K562 (cell line): ENCODE measurements at regions not wholly inside any gene's neighbourhood (a gene's known extent, or its start where the extent isn't known, plus 50 kb on each side); places are given as distances from the start of the nearest gene placed in this dataset.

Source experiments
- ATAC-seq: fragments of 200-7000 bp; cut with Tn5 transposase; 3 replicates; pipeline ENCODE4 v1.9.1; 2020; ENCODE audit warnings: moderate library complexity
- BruUV-seq: library from RNA; stranded (reverse); fragments of 400-500 nt; replicated peaks from 2 replicates; lab custom pipeline; 2021; lab: Mats Ljungman, UMichigan
- CTCF ChIA-PET: fragments of 300-600 bp; formaldehyde crosslinking; extraction: SDS; loops from one replicate; lab custom pipeline; 2021; ENCODE audit warnings: low intra/inter-chr PET ratio; lab: Yijun Ruan, JAX
- POLR2A ChIA-PET: fragments of 300-600, 350-650 bp; sonication (Branson Sonifier 250); formaldehyde crosslinking; extraction: SDS; loops from one replicate; lab custom pipeline; 2021; ENCODE audit warnings: antibody characterized with exemption, inconsistent platforms; lab: Yijun Ruan, JAX
- DNase-seq, 4 experiments: peaks; one replicate each; pipeline versions ENCODE4 v3.0.0 to v3.0.0-alpha.2; 2011 to 2018; ENCODE audit warnings: low spot score in 3 of 4, mixed read lengths in 3 of 4; ENCODE audit errors: extremely low read depth in 1 of 4
- FAIRE-seq: peaks from 2 replicates; lab custom pipeline; 2011; peaks lifted over from hg19 to GRCh38; lab: Jason Lieb, UNC
- H2AFZ ChIP-seq: 2 replicates; pipeline ENCODE4 v1.6.0; 2011; ENCODE audit warnings: low read depth, low read length, control low read depth, inconsistent platforms
- H3K27ac ChIP-seq: fragments of 200-600 bp; 3 replicates; pipeline ENCODE4 v1.8.0; 2011; ENCODE audit warnings: low read depth, mild to moderate bottlenecking, control low read depth, inconsistent platforms, low read length, moderate library complexity, mixed read lengths; ENCODE audit errors: extremely low read depth
- H3K27me3 ChIP-seq, 2 experiments: fragments of 300-600 bp in 1 of 2; 2 replicates in 1 of 2; 3 replicates in 1 of 2; pipeline versions ENCODE4 v1.6.0 to v1.8.0; 2011; ENCODE audit warnings: inconsistent platforms in 2 of 2, low read length in 2 of 2, mild to moderate bottlenecking in 1 of 2, mixed read lengths in 1 of 2, moderate library complexity in 1 of 2; ENCODE audit not compliant: control insufficient read depth in 2 of 2, insufficient read depth in 2 of 2
- H3K36me3 ChIP-seq: fragments of 300-600 bp; 3 replicates; pipeline ENCODE4 v1.8.0; 2011; ENCODE audit warnings: mild to moderate bottlenecking, low read length, inconsistent platforms; ENCODE audit not compliant: control insufficient read depth, insufficient read depth
- H3K4me1 ChIP-seq, 2 experiments: fragments of 200-600 bp in 1 of 2; replicated peaks in 1 of 2; 2 replicates in 1 of 2; 3 replicates in 1 of 2; pipeline versions ENCODE4 v1.5.1 to v1.8.0; 2011; ENCODE audit warnings: inconsistent platforms in 2 of 2, low read length in 2 of 2, mild to moderate bottlenecking in 1 of 2, mixed read lengths in 1 of 2, moderate library complexity in 1 of 2; ENCODE audit not compliant: control insufficient read depth in 2 of 2, insufficient read depth in 2 of 2
- H3K4me2 ChIP-seq: 2 replicates; pipeline ENCODE4 v1.6.1; 2011; ENCODE audit warnings: low read length, control low read depth, inconsistent platforms, mixed read lengths; ENCODE audit not compliant: insufficient read depth
- H3K4me3 ChIP-seq: fragments of 200-600 bp; sonication (generic), shearing (Covaris generic); 2 replicates; pipeline ENCODE4 v1.5.1; 2016; ENCODE audit warnings: control low read depth, inconsistent platforms
- H3K79me2 ChIP-seq: fragments of 200-600 bp; 3 replicates; pipeline ENCODE4 v1.8.0; 2011; ENCODE audit warnings: low read length, inconsistent platforms; ENCODE audit not compliant: control insufficient read depth, insufficient read depth
- H3K9ac ChIP-seq, 2 experiments: 2 replicates each; pipeline versions ENCODE4 v1.6.0 to v1.6.1; 2011; ENCODE audit warnings: low read depth in 2 of 2, low read length in 2 of 2, control low read depth in 1 of 2, inconsistent platforms in 1 of 2, mild to moderate bottlenecking in 1 of 2, mixed read lengths in 1 of 2; ENCODE audit not compliant: insufficient read depth in 1 of 2
- H3K9me1 ChIP-seq: one replicate; pipeline ENCODE4 v1.6.0; 2011; ENCODE audit warnings: inconsistent platforms, mild to moderate bottlenecking, low read length, moderate library complexity; ENCODE audit not compliant: control insufficient read depth, insufficient read depth
- H3K9me3 ChIP-seq: replicated peaks from 2 replicates; pipeline ENCODE4 v1.5.1; 2011; ENCODE audit warnings: low read depth, low read length, inconsistent platforms; ENCODE audit not compliant: control insufficient read depth, insufficient read depth
- H4K20me1 ChIP-seq: replicated peaks from 2 replicates; pipeline ENCODE4 v1.6.1; 2011; ENCODE audit warnings: low read length, inconsistent platforms, mixed read lengths; ENCODE audit not compliant: control insufficient read depth, insufficient read depth
- ARHGAP35 ChIP-seq: fragments of 450-650 bp; IDR thresholded peaks from 2 replicates; pipeline ENCODE4 v1.6.1; 2018; ENCODE audit not compliant: partially characterized antibody
- ELF2 ChIP-seq: fragments of 250-450 bp; sonication (Bioruptor Pico); IDR thresholded peaks from 2 replicates; pipeline ENCODE4 v1.5.0; 2021; ENCODE audit warnings: mild to moderate bottlenecking
- ETV6 ChIP-seq, 3 experiments: fragments of 150-350 bp in 1 of 3; sonication (generic) in 1 of 3; formaldehyde crosslinking in 1 of 3; IDR thresholded peaks; 2 replicates each; pipeline versions ENCODE4 v1.6.1 to v1.8.0; 2014 to 2022; ENCODE audit warnings: borderline replicate concordance in 2 of 3, low read depth in 2 of 3, antibody characterized with exemption in 1 of 3, low read length in 1 of 3, mild to moderate bottlenecking in 1 of 3, missing genetic modification reagents in 1 of 3
- FOXO4 ChIP-seq: fragments of 450-650 bp; formaldehyde crosslinking; IDR thresholded peaks from 2 replicates; pipeline ENCODE4 v1.4.0; 2020; ENCODE audit warnings: mild to moderate bottlenecking, moderate library complexity
- GABPB2 ChIP-seq: fragments of 250-450 bp; sonication (Bioruptor Pico); conservative IDR thresholded peaks from 2 replicates; pipeline ENCODE4 v1.5.1; 2021; ENCODE audit warnings: mild to moderate bottlenecking
- HDAC1 ChIP-seq, 2 experiments: fragments of 450-650 bp; IDR thresholded peaks; 2 replicates each; pipeline ENCODE4 v1.6.1; 2016 to 2017; ENCODE audit warnings: inconsistent platforms in 1 of 2, mild to moderate bottlenecking in 1 of 2, moderate library complexity in 1 of 2
- HSF4 ChIP-seq: fragments of 250-450 bp; sonication (Bioruptor Pico); IDR thresholded peaks from 2 replicates; pipeline ENCODE4 v2.1.2; 2022; ENCODE audit warnings: mild to moderate bottlenecking, moderate library complexity, borderline replicate concordance
- KLF16 ChIP-seq: IDR thresholded peaks from 2 replicates; pipeline ENCODE4 v1.6.1; 2016; ENCODE audit warnings: antibody characterized with exemption
- MCM2 ChIP-seq: fragments of 450-650 bp; IDR thresholded peaks from 2 replicates; pipeline ENCODE4 v1.6.1; 2017; ENCODE audit warnings: low read depth, mild to moderate bottlenecking
- MITF ChIP-seq: IDR thresholded peaks from 2 replicates; pipeline ENCODE4 v1.6.1; 2014; ENCODE audit warnings: antibody characterized with exemption
- TAF7 ChIP-seq: fragments of 450-650 bp; IDR thresholded peaks from 2 replicates; pipeline ENCODE4 v1.6.1; 2016; ENCODE audit warnings: missing genetic modification characterization, missing compliant biosample characterization
- TCF15 ChIP-seq: fragments of 250-450 bp; sonication (Bioruptor Pico); IDR thresholded peaks from 2 replicates; pipeline ENCODE4 v1.8.0; 2022; ENCODE audit warnings: moderate library complexity, mild to moderate bottlenecking, inconsistent platforms
- TCF3 ChIP-seq: sonication (generic); formaldehyde crosslinking; IDR thresholded peaks from 2 replicates; pipeline ENCODE4 v1.4.0; 2020; ENCODE audit warnings: mild to moderate bottlenecking, missing genetic modification reagents
- ZFX ChIP-seq: sonication (generic); formaldehyde crosslinking; IDR thresholded peaks from 2 replicates; pipeline ENCODE4 v1.8.0; 2022; ENCODE audit warnings: mild to moderate bottlenecking, missing genetic modification reagents, moderate library complexity
- ZNF561 ChIP-seq: fragments of 450-650 bp; formaldehyde crosslinking; conservative IDR thresholded peaks from 2 replicates; pipeline ENCODE4 v1.4.0; 2020; ENCODE audit warnings: mild to moderate bottlenecking, moderate library complexity
- WGBS: fragments of 100-300 bp; shearing (Covaris generic); methylation state at CpG from one replicate; pipeline ENCODE4 v1.1.6; 2016; ENCODE audit warnings: low coverage, mixed read lengths; ENCODE audit not compliant: insufficient coverage; ENCODE audit errors: missing lambda C conversion rate; 5-methylcytosine and 5-hydroxymethylcytosine counted together
- in situ Hi-C: fragments of 300-500 bp; cut with MboI; formaldehyde crosslinking; loops from 4 replicates; pipeline ENCODE4 v1.15.0; 2018; ENCODE audit warnings: inconsistent platforms, mixed read lengths
- intact Hi-C: fragments of 100-400 bp; cut with micrococcal nuclease; formaldehyde crosslinking; loops from 2 replicates; pipeline ENCODE4 v1.14.2; 2022

GRCh38 chr7:69418869-69419670 is 179.2 kb upstream of the AUTS2 start:
- no peak overlapping the region for H3K4me2 ChIP-seq
- intact Hi-C loops = no loop called here
- H3K9ac ChIP-seq = no peak overlapping the region
- no peaks in the 10 kb centered on the region; a peak in 1 of 5 replicates for H3K27me3 ChIP-seq
- ChIA-PET POLR2A (no interaction called here), CTCF (no interaction called here)
- no peaks in the 10 kb centered on the region for H4K20me1 ChIP-seq
- no peaks in the 10 kb centered on the region for H3K36me3 ChIP-seq
- no TSS peak for BruUV-seq
- H3K79me2 ChIP-seq = no peaks in the 10 kb centered on the region
- DNase-seq (no peak), ATAC-seq (no peak), FAIRE-seq (no peak)
- no peaks in the 10 kb centered on the region for H3K9me1 ChIP-seq
- H3K4me1 ChIP-seq = no peaks in the 10 kb centered on the region
- H2AFZ ChIP-seq = no peak overlapping the region
- WGBS = 0% methylated on average over 7 of the region's 7 CpGs
- in situ Hi-C loops = no loop called here
- no peak overlapping the region for H3K27ac ChIP-seq
- no peak overlapping the region for H3K4me3 ChIP-seq
- no peaks in the 10 kb centered on the region for H3K9me3 ChIP-seq
- no peak for TF ChIP-seq MCM2
- no peak for TF ChIP-seq MITF
- TF ChIP-seq FOXO4 (CRISPR knock-in tag) = no peak
- no peak for TF ChIP-seq ARHGAP35
- TF ChIP-seq TAF7 (tag) = no peak
- TF ChIP-seq ZFX (CRISPR knock-in tag) = no peak
- no peak for TF ChIP-seq ELF2 (CRISPR knock-in tag)
- no peak for TF ChIP-seq ZNF561 (CRISPR knock-in tag)
- TF ChIP-seq TCF3 (CRISPR knock-in tag) = no peak
- TF ChIP-seq GABPB2 (CRISPR knock-in tag) = no peak
- TF ChIP-seq HSF4 (CRISPR knock-in tag) = no peak
- no peak for TF ChIP-seq KLF16
- no peak for TF ChIP-seq TCF15 (CRISPR knock-in tag)
- TF ChIP-seq ETV6 (IDR thresholded peaks at IDR 0.05; ENCODE audit: borderline replicate concordance in 1 of 2, low read depth in 2 of 2, low read length in 1 of 2) = no peak
- TF ChIP-seq ETV6 (CRISPR knock-in tag; IDR thresholded peaks at IDR 0.05; ENCODE audit: borderline replicate concordance) = no peak
- no peak for TF ChIP-seq HDAC1 (IDR thresholded peaks at IDR 0.05)
